ENCODE measurements at regions not wholly inside any gene's neighbourhood (a gene's known extent, or its start where the extent isn't known, plus 50 kb on each side); places are given as distances from the start of the nearest gene placed in this dataset.

DNA sequence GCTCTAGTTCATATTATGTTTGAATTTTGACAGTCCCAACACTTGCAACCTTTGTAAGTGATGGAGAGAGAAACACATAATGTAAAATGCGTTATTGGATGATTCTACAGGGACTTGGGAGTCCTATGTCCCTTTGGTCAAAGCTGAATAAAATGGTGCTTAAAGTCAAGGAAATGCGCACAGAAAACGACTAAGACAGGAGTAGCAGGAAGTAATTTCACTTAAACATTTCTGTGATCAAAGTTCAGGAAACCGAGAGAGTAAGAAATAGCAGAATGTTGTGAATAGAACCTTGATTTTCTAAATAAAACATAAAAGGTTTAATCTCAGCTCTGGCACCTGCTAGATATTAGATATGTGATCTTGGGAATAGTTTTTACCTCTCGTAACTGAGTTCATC is 2339.2 kb downstream of the MAT2B start:
- DNase-seq (ENCODE audit: low spot score): no peak

DNA sequence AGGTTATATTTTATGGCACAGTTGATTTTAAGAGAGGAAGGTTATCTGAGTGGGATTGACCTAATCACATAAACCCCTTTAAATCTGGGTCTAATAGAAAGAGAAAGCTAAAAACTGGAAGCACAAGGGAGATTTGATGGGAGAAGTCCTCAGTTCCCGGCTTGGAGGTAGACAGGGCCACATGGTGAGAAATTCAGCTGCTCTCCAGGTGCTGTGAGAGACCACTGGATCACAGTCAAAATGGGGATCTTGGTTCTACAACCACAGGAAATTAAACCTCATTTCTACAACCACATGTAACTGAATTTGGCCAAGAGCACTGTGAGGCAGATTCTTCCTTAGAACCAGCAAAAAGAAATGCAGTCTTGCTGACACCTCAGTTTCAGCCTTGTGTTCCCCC is 2352.7 kb downstream of the MAT2B start:
- DNase-seq (ENCODE audit: low spot score): no peak

- DNase-seq (ENCODE audit: low spot score): no peak
Observed at GRCh38 chr5:165859251-165859650, 2353.8 kb downstream of the MAT2B start.

GRCh38 chr5:165863239-165863638 is 2357.8 kb downstream of the MAT2B start:
- DNase-seq (ENCODE audit: low spot score): no peak

DNA sequence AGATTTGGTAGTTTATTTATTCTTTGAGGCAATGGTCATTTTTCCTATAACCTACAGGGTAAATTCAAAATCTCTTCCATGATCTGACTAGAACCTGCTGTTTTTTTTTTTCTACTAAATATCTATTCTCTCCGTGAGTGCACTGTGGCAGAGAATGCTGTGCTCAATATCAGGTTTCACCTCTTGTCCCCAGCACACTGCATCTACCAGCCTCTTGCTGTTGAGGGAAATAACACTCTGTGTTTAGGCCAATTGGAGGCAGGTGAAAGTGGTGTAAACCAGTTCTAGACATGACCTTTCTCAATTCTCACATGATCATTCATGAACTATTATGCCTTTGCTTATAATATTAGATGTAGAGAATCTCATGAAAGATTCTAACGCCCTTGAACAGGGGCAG is 2365.9 kb downstream of the MAT2B start:
- DNase-seq (ENCODE audit: low spot score): no peak

DNA sequence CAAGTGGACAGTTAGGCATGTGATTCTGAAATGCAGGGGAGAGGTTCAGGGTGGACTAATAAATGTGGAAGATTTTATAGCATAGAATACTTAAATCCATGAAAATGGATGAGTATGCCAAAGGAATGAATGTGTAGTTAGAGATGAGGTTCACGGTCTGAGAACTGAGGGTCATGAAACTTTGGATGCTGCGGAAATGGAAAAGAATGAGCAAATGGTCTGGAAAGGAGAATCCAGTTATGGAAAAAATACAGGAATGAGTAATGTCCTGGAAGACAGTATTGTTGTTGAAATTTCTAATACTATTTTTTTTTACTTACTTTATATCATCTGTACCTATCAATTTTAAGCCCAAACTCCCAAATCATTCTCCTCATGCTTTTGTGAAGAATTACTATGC is 2369.4 kb downstream of the MAT2B start:
- DNase-seq (ENCODE audit: low spot score): no peak

GRCh38 chr5:165876538-165876937 is 2371.1 kb downstream of the MAT2B start:
- DNase-seq (ENCODE audit: low spot score): no peak

- DNase-seq (ENCODE audit: low spot score): no peak
Observed at GRCh38 chr5:165877475-165877874, 2372.1 kb downstream of the MAT2B start.

DNA sequence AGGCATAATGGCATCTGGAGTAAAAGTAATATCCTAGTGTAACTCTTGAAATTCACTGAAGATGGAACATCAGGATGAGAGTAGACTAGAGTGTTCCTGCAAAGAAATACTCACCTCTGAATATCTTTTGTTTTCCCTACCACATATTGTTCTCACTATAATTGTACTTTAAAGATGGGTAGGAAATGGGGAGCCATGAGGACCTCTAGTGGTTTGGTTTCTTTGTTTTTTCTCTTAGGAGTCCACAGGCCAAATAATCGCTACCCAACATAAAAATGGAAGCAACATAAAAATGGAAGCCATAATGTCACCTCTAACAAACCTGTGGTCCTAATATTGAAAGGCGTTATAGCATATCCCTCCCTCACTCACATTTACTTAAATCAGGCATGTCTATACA is 2375.8 kb downstream of the MAT2B start:
- DNase-seq (ENCODE audit: low spot score): no peak

DNA sequence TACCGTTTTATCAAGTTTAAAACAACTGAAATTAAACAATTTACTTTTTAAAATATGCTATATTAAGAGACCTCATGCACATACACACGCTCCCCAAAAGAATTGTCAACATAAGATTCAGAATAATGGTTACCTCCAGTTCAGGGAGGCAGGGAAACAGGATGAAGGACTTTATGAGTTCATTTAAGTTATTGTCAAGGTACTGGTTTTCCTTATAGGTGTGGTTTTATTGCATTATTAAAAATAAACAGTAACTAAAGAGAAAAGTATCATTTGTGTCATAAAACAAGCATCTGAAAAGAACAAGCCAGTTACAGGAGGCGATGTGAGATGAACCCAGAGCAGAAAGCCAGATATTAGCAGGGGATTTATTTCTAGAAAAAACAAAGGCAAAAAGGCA is 2376.7 kb downstream of the MAT2B start:
- no peak for DNase-seq (ENCODE audit: low spot score)

DNA sequence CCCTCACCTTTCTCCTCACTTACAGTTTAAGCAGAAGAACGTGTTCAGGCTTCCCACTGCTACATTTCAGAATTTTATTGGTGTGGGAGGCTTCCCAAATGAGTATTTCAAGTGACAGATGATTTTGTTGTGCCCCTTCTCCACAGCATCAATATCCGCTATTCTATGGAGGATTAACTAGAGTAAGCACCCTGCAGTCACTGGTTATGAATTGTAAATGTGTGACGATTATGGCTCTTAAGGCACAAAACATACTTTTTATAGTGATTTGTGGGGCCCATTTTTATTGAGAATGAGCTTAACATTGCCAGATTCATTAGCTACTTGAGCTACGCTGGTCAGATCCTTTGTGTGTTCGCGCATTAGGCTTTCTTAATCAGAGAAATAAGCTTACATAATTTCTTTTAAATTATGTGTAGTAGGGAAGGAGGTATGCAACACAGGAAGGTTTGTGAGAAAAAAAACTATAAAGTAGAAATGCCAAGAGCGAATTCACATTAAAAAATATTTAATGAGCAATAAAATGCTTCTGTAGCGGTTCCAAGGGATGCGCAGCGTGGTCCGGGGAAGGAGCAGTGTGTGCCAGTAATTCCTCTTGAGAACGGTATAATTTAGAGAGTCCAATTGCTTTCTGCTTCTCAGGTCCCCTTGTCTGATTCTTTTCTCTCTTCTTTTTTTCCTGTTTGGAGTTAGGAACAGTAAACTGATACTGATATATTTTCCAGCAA is 2380.4 kb downstream of the MAT2B start:
- DNase-seq (ENCODE audit: low spot score): no peak

- DNase-seq (ENCODE audit: low spot score): no peak
Observed at GRCh38 chr5:165887147-165887546, 2381.7 kb downstream of the MAT2B start.

DNA sequence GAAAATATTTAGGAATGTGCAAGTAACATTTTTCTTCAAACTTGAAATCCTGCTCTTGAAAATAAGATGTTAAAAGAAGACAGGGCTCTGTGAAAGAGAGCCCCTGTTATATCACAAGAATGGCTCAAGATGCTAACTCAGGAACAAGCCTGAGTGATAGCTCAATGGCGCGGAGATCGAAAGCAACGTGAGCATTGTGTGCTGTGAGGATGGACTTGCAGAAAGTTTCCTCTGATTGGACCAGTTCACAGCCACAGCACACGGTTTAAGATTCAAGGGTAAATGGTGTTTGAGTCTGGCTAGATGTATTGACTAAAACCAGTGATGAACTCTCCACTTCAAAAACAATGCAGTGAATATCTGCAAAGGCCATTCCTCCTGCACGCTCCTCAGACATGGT is 2387.0 kb downstream of the MAT2B start:
- DNase-seq (ENCODE audit: low spot score): no peak

DNA sequence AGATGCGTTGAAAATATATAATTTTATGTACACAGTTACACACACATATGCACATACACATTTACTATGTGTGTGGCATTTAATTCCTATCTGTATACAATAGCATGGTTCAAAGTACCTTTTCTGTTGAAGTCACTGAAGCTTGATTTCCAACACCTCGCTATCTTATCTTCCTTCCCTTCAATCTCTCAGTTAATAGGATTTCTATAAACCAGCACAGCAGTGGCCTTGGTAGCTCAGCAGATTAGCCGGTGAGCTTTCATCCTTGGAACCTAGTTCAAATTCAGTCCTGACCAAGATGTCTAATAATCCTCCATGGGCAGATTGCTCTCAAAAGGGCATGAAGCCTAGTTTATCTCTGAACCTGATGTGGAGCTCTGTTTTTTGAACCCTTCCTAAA is 2389.5 kb downstream of the MAT2B start:
- no peak for DNase-seq (ENCODE audit: low spot score)

- no peak for DNase-seq (ENCODE audit: low spot score)
Observed at GRCh38 chr5:165903835-165904234, 2387.6 kb upstream of the WWC1 start.

GRCh38 chr5:165906871-165907270 is 2384.6 kb upstream of the WWC1 start:
- no peak for DNase-seq (ENCODE audit: low spot score)

- DNase-seq (ENCODE audit: low spot score): no peak
Observed at GRCh38 chr5:165913059-165913458, 2378.4 kb upstream of the WWC1 start.

DNA sequence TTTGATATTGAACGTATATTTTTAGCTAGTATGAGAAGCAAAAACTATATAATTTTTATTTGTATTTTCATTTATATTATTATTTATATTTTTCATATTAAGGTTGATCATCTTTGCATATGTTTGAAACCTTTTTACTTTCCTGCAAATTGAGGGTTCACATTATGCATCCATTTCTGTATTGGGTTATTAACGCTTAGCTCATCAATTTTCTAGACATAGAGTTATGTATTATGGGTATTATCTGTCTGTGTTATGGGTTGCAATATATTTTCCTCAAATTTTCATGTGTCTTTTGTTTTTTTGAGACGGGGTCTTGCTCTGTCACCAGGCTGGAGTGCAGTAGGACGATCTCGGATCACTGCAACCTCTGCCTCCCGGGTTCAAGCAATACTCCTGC is 2377.0 kb upstream of the WWC1 start:
- no peak for DNase-seq (ENCODE audit: low spot score)

GRCh38 chr5:165919196-165919595 is 2372.2 kb upstream of the WWC1 start:
- no peak for DNase-seq (ENCODE audit: low spot score)

DNA sequence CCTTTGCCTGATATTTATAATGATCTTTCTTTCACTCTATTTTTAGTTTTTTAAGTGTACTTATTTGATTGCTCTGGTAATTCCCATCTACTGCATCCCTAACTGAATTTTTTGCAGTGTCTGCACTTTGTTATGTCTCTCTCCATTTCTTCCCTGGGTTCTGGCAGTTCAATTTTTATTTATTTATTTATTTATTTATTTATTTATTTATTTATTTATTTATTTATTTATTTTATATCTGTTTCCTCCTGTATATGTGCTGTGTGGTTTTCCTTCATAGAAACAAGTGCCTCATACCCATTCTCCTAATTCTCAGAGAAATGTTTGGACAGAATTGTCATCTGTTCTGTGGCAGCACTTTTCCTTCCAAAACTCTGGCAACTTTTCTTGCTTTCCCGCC is 2370.8 kb upstream of the WWC1 start:
- DNase-seq (ENCODE audit: low spot score): no peak

DNA sequence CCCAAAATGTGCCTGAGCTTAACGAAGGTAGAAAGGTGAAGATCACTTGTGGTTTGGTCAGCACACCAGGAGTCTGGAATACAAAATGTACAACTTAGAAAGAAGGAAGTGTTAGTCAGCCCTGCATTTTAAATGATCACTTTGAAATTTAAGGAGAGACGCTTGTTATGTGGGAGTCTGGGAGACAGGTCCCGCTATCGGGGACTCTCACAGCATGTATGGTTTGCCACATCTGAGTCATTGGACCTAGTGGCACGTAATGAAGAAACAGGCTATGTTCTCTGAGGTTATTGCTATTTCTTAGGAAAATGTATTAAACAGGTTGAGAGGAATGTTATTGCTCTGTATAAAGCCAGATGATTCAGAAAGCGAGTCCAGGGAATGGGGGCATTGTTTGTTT is 2362.5 kb upstream of the WWC1 start:
- DNase-seq (ENCODE audit: low spot score): no peak

GRCh38 chr5:165940541-165940940 is 2350.9 kb upstream of the WWC1 start:
- no peak for DNase-seq (ENCODE audit: low spot score)

- no peak for DNase-seq (ENCODE audit: low spot score)
Observed at GRCh38 chr5:165956854-165957253, 2334.6 kb upstream of the WWC1 start.

DNA sequence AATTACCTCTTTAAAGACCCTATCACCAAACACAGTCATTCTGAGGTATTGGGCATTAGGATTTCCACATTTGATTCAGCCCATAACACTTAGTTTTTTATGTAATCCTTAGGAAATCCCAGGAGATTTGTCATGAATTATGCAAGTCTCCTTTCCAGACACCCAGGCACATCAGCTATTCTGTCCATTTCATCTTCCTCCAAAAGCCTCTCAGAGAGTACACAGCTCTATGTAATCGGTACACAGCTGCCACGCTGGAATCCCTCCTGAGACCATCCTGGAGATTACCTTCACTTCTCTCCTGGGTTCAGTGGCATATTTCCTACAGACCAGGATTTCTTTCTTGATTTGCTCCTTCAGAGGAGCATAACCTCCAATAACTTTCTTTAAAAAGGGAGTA is 2309.8 kb upstream of the WWC1 start:
- DNase-seq (ENCODE audit: low spot score): no peak

Data from HuH-7.5 (cell line).